GM21723 (cell line): ENCODE measurements at regions not wholly inside any gene's neighbourhood (a gene's known extent, or its start where the extent isn't known, plus 50 kb on each side); places are given as distances from the start of the nearest gene placed in this dataset.

Experiments
- ATAC-seq: cut with Tn5 transposase; IDR thresholded peaks from one replicate; pipeline ENCODE4 v1.9.1; 2021; ENCODE audit warnings: mild to moderate bottlenecking, moderate library complexity; ENCODE audit not compliant: unreplicated experiment

DNA sequence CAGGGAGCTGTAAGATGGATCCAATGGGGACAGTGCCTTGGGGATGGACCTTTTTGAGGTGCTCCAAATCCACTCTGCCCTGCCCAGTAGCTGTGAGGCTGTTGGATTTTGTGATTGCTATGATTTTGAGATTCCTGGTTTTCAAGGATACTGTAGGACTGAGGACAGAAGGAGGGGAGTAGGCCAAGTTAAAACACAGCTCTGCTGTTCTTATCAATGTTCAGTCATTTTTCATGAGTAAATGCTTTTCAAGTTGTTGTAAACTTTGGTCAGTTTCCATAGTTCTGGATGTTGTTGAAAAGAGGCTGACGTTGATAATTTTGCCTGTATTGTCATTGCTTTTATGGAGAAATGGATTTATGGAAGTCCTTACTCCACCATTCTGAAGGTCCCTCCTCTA is 361.2 kb downstream of the ZNF516 start:
- ATAC-seq = no peak

- ATAC-seq = no peak
These were observed 363.3 kb downstream of the ZNF516 start for GRCh38 chr18:76131738-76132137.

DNA sequence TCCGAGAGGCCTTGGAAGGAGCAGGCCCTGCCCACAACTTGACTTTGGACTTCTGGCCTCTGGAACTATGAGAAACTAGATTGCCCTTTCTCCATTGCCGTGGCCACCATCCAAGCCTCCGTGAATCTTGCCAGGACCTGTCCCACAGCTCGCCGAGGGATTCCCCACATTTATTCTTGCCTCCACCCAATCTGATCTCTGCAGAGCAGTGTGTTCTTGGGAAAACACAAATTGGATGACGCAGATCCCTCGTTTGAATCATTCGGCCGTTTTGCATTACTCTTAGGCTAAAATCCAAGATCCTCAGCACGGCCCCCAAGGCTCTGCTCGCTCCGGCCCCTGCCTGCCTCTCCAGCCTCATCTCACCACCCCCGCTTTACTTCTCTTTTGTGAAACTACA is 364.2 kb downstream of the ZNF516 start:
- no peak for ATAC-seq

- ATAC-seq = no peak
These were observed 368.7 kb downstream of the ZNF516 start for GRCh38 chr18:76126327-76126726.

GRCh38 chr18:76121011-76121410 is 374.0 kb downstream of the ZNF516 start:
- no peak for ATAC-seq

GRCh38 chr18:76115580-76115979 is 379.5 kb downstream of the ZNF516 start:
- no peak for ATAC-seq

DNA sequence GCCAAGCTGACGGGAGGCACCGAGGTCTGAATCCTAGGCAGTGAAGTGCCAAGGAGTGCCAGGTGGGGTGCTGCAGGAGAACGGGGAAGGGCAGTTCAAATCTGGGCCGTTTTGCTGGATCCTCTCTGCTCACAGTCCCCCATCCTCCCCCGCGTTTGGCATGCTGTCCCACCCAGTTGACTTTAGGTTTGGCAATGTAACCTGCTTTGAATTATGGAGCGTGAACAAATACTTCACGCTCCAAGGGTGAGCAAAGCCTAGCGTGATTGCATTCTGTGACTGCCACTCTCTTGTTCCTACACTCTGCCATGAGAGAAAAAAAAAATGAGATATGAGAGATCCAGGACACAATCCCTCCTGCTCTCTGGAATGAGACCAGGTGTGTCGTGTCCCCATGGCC is 381.9 kb downstream of the ZNF516 start:
- ATAC-seq = no peak

- no peak for ATAC-seq
These were observed 392.4 kb downstream of the ZNF516 start for GRCh38 chr18:76102626-76103025.

DNA sequence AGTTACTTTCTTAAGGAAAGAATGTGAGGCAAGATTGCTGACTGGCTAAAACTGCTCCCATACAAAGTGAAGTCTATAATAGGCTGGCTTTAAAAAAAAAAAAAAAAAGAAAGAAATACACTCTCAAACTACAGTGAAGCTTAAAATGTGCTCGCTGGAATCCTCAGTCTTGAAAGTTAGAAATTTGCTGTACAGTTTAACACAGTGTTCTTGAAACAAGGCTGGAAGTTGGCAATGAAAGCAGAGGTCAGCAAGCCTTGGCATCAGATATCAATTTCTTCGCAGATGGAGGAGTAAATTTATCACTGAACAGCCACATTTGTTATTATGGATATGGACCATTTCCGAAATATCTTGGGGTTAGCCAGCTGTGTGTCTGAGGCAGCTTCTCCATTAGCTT is 392.9 kb downstream of the ZNF516 start:
- ATAC-seq = no peak

GRCh38 chr18:76099931-76100457 is 395.0 kb downstream of the ZNF516 start:
- ATAC-seq = no peak

DNA sequence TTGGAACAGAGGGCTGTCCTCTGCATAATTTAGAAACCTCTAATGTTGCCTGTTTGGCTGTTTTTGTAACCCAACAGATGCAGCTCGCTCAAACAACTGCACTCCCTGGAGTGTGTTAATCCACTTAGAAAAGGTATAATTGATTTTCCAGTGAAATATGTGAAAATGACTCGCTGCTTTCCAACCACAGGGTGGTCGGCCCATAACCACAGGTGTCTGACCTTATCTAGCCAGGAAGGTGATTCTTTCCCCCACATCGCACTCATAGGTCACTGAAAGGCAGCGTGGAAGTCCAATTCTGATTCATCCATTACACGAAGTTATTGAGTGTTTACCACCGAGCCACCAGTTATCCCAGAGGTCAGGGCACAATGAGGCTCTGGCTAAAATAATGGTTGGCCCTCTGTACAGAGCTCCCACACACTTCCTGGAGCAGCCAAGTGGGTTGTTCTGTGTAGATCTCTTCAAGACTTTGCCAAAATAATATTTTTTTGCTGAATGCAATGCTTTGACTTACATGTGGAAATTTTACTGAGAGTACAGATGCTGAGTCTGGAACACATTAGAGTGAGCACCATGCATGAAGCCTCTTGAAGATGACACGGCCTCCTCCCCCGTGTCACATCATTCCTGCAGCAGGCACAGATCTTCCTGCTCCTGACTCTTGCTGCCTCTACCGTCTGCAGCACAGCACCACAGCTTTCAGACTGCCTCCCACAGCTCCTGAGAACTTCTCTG is 396.2 kb downstream of the ZNF516 start:
- no peak for ATAC-seq

DNA sequence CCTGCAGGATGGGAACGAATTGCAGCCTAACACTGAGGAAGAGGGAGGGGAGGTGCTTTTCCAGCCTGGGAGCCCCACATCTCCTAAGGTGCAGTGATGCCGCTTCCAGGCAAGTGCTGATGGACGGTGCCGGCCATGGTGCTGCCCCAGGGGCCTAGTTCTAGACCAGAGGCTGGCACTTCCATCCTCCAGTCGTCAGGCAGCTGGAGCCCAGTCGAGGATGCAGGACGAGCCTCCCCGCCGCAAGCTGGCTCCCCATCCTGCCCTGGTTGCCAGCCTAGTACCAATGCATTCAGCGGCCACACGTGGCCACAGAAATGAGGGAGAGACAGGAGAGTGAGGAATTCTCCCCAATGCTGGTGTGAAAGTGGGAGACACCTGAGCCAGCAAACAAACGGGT is 413.5 kb downstream of the ZNF516 start:
- no peak for ATAC-seq

DNA sequence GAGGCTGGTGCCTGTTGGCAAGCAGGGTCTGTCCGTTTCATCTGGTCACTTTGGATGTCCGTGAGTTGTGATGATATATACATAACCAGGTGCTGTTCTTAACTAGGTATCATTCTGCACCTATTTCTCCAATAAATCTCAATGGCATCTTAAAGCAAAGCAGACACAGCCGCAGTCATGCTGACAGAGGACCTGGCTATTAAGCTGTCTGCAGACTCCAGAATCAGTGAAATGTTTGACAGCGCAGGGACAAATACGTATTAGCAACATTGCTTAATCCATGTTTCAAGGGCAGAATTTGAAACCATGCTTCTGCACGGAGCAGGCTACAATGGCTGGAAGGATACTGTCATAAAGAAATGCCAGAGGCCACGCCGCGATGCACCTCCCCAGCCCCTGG is 414.6 kb downstream of the ZNF516 start:
- no peak for ATAC-seq

DNA sequence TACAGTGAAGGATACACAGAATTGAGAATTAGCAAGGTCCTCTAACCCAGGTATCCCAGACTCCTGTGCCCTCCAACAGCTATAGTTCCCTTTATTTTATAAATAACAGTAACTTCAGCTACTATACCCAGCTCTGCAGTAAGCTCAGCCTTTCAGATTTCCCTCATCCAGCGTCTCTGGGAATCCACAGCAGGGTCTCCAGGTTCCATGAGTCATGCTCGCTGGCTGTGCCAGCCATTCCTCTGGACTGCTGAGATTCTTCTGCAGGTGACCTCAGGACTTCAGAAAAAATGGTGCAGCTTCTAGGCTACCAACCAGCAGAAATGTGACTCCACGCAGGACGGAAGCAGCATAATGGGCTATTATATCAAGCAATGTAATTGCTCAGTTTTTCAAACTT is 419.3 kb downstream of the ZNF516 start:
- ATAC-seq = no peak

DNA sequence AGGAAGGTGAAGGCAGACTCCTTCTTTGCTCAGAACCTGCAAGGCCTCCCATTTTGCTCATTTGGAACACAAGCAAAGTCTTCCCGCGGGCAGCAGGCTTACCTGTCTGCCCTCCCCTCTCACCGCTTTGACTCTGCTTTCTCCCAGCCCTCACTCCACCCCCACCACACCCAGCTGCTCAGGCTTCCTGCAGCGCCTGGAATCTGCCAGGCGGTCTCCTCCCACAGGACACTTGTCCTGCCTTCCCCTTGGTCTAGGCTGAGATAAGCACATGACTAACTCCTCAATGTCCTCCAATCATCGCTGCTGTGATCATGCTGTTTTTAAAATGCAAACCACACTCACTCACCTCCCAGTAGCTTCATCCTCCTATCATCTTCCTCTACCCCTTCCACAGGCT is 430.0 kb downstream of the ZNF516 start:
- no peak for ATAC-seq

DNA sequence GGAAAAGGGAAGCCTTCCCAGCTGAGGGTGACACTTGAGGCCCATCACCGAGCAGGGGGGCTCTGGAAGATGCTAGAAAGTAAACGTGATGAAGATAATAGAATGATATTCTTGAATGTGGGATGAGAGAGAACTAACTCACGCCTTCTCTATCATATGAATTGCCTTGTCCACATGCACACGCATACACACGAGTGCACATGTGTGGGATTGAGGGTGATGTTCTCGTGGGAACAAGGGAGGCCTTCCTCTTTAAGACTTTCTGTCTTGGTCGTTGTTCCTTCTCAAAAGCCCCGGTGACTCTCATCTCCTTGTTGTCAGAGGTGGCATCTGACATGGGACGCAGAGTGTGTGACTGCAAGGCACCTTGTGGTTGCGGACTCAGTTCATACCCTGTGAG is 436.9 kb downstream of the ZNF516 start:
- no peak for ATAC-seq

DNA sequence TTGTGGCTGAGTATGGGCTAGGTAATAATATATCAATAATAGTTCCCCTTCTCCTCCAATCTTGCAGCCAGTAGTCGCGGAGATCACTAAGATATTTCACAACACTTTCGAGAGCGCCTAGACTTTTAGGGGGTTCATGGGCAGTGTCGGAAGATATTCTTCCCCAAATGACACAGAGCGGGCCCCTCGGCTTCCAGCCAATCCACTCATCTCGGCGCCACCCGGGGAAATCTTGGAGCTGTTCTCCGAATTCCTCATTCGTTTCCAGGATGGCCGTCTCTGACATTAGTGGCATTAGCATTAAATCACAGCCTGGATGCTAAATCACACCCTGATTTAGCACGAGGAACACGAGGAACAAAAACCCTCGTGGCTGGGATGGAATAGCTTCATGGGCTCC is 437.7 kb downstream of the ZNF516 start:
- ATAC-seq = no peak

DNA sequence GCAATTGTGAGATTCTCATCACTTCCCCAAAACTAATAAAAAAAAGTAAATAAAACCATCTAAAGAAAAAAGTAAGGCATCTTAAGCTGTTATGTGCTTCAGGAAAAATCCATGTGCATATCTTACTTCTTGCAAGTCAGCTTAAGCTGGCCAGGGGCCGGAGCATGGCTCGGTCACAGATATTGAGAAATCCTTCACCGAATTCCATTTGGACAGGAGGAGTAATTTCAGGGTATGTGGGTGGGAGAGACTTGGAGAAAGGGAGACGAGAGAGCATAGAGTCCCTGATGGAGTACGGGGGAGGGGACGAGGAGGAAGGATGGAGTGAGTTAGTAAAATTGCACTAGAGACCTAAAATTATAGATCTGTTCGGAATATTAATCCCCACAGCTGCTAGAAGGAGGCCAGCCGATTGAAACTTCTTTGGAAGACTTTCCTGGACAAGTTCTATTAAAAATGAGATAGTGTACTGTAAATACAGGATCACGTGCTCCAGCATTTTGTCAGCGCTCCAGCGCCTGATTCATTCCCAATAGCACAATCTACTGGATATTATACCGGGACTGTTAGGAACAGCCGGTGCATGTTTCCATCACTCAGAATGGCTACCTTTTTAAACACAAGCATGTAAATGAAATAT is 438.5 kb downstream of the ZNF516 start:
- no peak for ATAC-seq

DNA sequence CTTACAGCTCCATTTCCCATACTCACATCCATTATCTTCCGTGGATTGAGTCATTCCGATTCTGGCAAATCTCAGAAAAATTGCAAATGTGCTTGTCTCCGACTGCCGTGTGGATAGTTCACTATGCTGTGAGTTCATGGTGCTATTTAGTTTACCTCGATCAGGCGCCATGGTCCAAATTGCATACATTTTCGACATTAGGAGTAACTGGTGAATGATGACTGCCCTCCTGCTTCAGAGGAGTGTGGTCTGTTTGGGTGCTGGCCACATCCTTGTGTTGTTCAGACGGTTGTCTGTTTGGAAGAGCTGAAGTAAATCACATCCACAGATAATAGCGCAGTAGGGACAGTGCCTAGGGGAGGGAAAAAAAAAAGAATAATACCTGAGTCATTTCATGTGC is 439.5 kb downstream of the ZNF516 start:
- no peak for ATAC-seq

- no peak for ATAC-seq
These were observed 440.0 kb downstream of the ZNF516 start for GRCh38 chr18:76055025-76055424.

DNA sequence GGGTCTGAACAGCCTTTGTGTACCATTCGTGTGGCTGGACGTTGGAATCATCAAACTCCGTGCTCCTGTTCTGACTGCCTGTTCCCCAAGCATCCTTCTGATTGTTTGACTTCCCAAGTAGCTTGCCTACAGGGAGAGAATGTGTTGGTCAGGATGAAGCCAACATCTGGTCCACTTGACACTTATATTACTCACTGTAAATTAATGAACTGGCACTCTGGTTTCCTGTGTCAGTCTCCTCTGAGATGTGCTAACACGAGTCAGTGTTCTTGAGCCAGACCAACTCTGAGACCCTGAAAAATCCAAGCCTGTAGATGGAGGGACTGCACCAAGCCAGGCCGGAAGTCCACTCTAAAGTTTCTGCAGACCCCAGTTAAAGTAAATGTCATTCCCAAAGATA is 440.9 kb downstream of the ZNF516 start:
- no peak for ATAC-seq

- no peak for ATAC-seq
These were observed 441.5 kb downstream of the ZNF516 start for GRCh38 chr18:76053551-76053950.

- no peak for ATAC-seq
These were observed 442.8 kb downstream of the ZNF516 start for GRCh38 chr18:76052227-76052595.
